Fibroblast of mammary gland (primary cell): ENCODE measurements at regions not wholly inside any gene's neighbourhood (a gene's known extent, or its start where the extent isn't known, plus 50 kb on each side); places are given as distances from the start of the nearest gene placed in this dataset.
"Not testable (repeated sequence)": the region's sequence is repeated elsewhere in the genome, so short reads cannot be mapped to it uniquely, and the experiment has no call there.

Experiments
- DNase-seq: peaks from one replicate; pipeline ENCODE4 v3.0.0-alpha.2; 2010; ENCODE audit warnings: low read depth
- H3K4me3 ChIP-seq: 2 replicates; pipeline ENCODE4 v1.5.1; 2011; ENCODE audit warnings: low read depth, mild to moderate bottlenecking, low read length, moderate library complexity; ENCODE audit not compliant: control insufficient read depth
- CTCF ChIP-seq: conservative IDR thresholded peaks from 2 replicates; pipeline ENCODE4 v1.5.1; 2011; ENCODE audit warnings: low read depth, low read length, inconsistent platforms; ENCODE audit not compliant: control insufficient read depth, insufficient read depth

GRCh38 chr1:224041032-224041431, 72.9 kb upstream of the FBXO28 start:
- no peak overlapping the region for H3K4me3 ChIP-seq
- DNase-seq: no peak
- no peak for TF ChIP-seq CTCF

- not testable (repeated sequence) for DNase-seq, H3K4me3 ChIP-seq
Observed at GRCh38 chr1:224040423-224040822, 73.5 kb upstream of the FBXO28 start.

- not testable (repeated sequence) for DNase-seq
Observed at GRCh38 chr1:224040006-224040405, 73.9 kb upstream of the FBXO28 start.

GRCh38 chr1:224038832-224039231, 75.1 kb upstream of the FBXO28 start:
- H3K4me3 ChIP-seq, DNase-seq: not testable (repeated sequence)

More at GRCh38 chr1:224040006-224040405, 73.9 kb upstream of the FBXO28 start:
- not testable (repeated sequence) for H3K4me3 ChIP-seq

- not testable (repeated sequence) for DNase-seq, H3K4me3 ChIP-seq
Observed at GRCh38 chr1:224037362-224037761, 76.5 kb upstream of the FBXO28 start.

- H3K4me3 ChIP-seq, DNase-seq: not testable (repeated sequence)
Observed at GRCh38 chr1:224032608-224033276, 81.2 kb upstream of the FBXO28 start.

- not testable (repeated sequence) for H3K4me3 ChIP-seq, DNase-seq
Observed at GRCh38 chr1:224031986-224032385, 81.9 kb upstream of the FBXO28 start.

- not testable (repeated sequence) for DNase-seq
Observed at GRCh38 chr1:224030257-224030656, 83.7 kb upstream of the FBXO28 start.

GRCh38 chr1:224029286-224030025, 84.5 kb upstream of the FBXO28 start:
- not testable (repeated sequence) for H3K4me3 ChIP-seq, DNase-seq

More at GRCh38 chr1:224030257-224030656, 83.7 kb upstream of the FBXO28 start:
- not testable (repeated sequence) for H3K4me3 ChIP-seq

- not testable (repeated sequence) for H3K4me3 ChIP-seq, DNase-seq
Observed at GRCh38 chr1:224028802-224029201, 85.1 kb upstream of the FBXO28 start.

GRCh38 chr1:224023122-224023521, 90.8 kb upstream of the FBXO28 start:
- not testable (repeated sequence) for H3K4me3 ChIP-seq, DNase-seq

GRCh38 chr1:224022249-224022970, 91.5 kb upstream of the FBXO28 start:
- not testable (repeated sequence) for H3K4me3 ChIP-seq, DNase-seq

GRCh38 chr1:224019866-224020265, 94.0 kb upstream of the FBXO28 start:
- not testable (repeated sequence) for H3K4me3 ChIP-seq, DNase-seq

- DNase-seq, H3K4me3 ChIP-seq: not testable (repeated sequence)
Observed at GRCh38 chr1:224015782-224016181, 98.1 kb upstream of the FBXO28 start.
